GM19239 (cell line): ENCODE measurements at regions not wholly inside any gene's neighbourhood (a gene's known extent, or its start where the extent isn't known, plus 50 kb on each side); places are given as distances from the start of the nearest gene placed in this dataset.
"Not testable (repeated sequence)": the region's sequence is repeated elsewhere in the genome, so short reads cannot be mapped to it uniquely, and the experiment has no call there.

Experiments used
- DNase-seq: peaks from one replicate; pipeline ENCODE4 v3.0.0; 2011; ENCODE audit warnings: low spot score; ENCODE audit not compliant: insufficient read length
- FAIRE-seq: peaks from 2 replicates; lab custom pipeline; 2011; peaks lifted over from hg19 to GRCh38; lab: Jason Lieb, UNC

DNA sequence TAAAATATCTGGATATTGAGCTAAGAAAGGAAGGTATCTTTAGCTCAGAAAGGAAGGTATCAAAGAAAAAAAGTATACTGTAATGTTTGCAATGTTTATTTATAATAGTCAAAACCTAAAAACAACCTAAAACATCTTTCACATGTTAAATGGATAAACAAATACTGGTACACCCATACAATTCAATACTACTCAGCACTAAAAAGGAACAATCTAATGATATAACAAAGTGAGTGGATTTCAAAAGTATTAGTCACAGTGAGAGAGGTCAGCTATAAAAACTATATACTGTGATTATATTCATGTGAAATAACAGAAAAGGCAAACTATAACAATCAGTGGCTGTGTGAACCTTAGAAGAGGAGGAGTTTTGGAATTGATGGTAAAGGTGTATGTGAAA is 455.0 kb upstream of the FTMT start:
- FAIRE-seq (no peak), DNase-seq (no peak)

GRCh38 chr5:121399879-121400278 is 451.8 kb upstream of the FTMT start:
- no peak for DNase-seq
- FAIRE-seq, result no peak

DNA sequence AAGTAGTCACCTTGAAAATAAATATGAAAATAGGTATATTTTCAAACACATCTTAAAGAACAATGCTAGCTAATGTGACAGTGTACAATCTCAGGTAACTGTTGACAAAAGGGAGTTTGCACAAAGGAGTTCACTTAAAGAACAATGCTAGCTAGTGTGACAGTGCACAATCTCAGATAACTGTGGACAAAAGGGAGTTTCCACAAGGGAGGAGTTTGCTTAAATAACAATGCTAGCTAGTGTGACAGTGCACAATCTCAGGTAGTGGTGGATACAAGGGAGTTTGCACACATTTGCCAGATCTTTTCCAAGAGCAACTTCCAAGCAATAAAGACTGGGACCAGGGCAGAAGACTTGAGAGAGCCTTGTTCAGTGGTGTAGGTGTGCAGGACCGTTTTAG is 442.9 kb upstream of the FTMT start:
- no peak for FAIRE-seq

DNA sequence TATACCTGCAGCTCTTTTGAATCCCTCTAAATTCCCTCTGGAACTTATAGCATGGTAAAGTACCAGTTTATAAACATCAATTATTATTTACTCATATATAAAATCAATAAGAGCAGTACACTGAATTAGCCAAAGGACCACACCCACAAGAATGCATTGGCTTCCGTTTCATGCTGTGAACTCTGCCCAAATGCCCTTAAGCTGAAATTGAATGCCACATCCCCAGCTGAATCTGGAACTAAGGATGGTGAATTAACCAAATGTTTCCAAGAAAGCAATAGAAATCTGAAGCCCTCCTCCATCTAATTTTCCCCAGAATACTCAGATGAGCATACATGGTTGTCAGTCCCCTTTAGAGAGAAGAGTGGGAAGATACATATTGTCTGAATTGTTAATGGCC is 436.4 kb upstream of the FTMT start:
- DNase-seq (no peak), FAIRE-seq (no peak)

More for the DNA sequence above, 442.9 kb upstream of the FTMT start:
- no peak for DNase-seq

GRCh38 chr5:121421646-121422045 is 430.0 kb upstream of the FTMT start:
- FAIRE-seq (no peak), DNase-seq (no peak)

DNA sequence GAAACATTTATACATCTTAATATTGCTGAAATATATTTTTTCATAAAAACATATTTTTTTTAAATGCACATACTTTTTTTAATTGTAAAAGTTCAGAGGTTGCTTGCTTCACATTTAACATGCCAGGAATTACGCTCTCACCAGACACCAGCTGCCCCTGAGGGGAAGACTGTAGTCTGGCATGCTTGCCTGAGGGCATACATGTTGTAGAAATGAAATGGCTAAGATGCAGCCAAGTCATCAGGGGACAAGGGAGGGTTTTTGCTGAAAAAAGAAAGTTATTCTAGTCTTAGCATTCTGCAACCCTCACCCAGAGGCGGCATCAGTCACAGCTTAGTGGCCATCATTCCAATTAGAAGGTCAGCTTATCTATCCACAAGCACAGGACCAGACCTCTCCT is 426.7 kb upstream of the FTMT start:
- DNase-seq, result no peak
- FAIRE-seq, result no peak

GRCh38 chr5:121426153-121426552 is 425.5 kb upstream of the FTMT start:
- FAIRE-seq (no peak), DNase-seq (no peak)

DNA sequence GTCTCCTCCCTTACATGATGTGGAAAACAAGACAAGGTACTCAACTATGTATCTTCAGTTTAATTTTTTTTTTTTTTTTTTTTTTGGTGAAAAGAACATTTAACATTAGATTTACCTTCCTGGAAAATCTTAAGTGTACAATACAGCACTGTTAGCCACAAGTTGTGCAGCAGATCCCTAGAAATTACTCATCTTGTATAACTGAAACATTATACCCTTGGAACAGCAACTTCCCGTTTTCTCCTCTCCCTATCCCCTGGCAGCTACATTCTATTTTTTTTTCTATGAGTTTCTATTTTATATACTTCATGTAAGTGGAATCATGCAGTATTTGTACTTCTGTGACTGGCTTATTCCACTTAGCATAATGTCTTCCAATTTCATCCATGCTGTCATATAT is 421.9 kb upstream of the FTMT start:
- FAIRE-seq (no peak), DNase-seq (no peak)

GRCh38 chr5:121430538-121430937 is 421.1 kb upstream of the FTMT start:
- no peak for DNase-seq
- FAIRE-seq, result no peak

DNA sequence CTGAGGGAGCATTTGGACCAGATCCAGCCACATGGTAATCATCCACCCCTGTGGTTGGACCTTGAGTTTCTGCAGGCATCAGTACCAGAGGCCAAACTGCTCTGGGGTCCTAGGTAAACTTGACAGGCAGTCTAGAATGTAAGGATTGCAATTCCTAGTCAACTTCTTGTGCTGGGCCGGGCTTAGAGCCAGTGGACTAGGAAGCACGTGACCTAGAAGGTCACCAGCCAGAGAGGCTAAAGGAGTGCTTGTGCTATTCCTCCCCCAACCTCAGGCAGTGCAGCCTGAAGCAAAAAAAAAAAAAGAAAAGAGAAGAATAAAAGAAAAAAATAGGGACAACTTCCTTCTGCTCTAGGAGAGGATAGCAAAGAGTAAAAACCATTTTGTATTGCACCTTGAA is 406.2 kb upstream of the FTMT start:
- DNase-seq, result no peak
- no peak for FAIRE-seq

GRCh38 chr5:121462441-121462840 is 389.2 kb upstream of the FTMT start:
- DNase-seq (no peak), FAIRE-seq (no peak)

- not testable (repeated sequence) for FAIRE-seq, DNase-seq
These were observed 380.5 kb upstream of the FTMT start for GRCh38 chr5:121471222-121471621.

GRCh38 chr5:121478636-121479035 is 373.0 kb upstream of the FTMT start:
- no peak for DNase-seq
- FAIRE-seq, result no peak

GRCh38 chr5:121479337-121479736 is 372.3 kb upstream of the FTMT start:
- no peak for FAIRE-seq
- DNase-seq, result no peak

GRCh38 chr5:121485281-121485680 is 366.4 kb upstream of the FTMT start:
- no peak for DNase-seq
- FAIRE-seq, result no peak

DNA sequence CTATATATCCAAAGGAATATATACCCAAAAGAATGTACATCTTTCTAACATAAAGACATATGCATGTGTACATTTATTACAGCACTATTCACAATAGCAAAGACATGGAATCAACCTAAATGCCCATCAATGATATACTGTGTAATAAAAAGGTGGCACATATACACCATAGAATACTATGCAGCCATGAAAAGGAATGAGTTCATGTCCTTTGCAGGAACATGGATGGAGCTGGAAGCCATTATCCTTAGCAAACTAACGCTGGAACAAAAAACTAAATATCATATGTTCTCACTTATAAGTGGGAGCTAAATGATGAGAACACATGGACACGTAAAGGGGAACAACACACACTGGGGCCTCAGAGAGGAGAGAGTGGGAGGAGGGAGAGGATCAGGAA is 365.7 kb upstream of the FTMT start:
- not testable (repeated sequence) for FAIRE-seq, DNase-seq

- DNase-seq (no peak), FAIRE-seq (no peak)
These were observed 361.7 kb upstream of the FTMT start for GRCh38 chr5:121489972-121490371.

DNA sequence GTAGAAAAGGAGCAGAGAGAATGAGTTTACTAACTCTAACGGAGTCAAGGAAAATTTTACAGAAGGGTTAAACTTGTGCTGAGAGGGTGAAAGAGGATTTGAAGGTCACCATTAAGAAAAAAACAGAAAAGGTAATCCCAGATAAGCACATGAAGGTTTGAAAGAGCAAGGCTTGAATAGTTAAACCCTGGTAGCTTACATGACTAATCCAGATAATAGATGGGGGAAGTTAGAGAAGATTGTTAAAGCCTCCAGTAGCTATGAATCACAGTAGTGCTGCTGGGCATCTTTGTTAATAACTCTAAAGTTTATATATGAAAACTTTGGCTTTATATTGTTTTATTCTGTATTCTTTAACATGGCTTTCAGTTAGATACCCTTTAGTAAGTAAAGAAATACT is 354.5 kb upstream of the FTMT start:
- FAIRE-seq, result no peak
- DNase-seq, result no peak

GRCh38 chr5:121500310-121500709 is 351.4 kb upstream of the FTMT start:
- no peak for DNase-seq
- FAIRE-seq, result no peak

DNA sequence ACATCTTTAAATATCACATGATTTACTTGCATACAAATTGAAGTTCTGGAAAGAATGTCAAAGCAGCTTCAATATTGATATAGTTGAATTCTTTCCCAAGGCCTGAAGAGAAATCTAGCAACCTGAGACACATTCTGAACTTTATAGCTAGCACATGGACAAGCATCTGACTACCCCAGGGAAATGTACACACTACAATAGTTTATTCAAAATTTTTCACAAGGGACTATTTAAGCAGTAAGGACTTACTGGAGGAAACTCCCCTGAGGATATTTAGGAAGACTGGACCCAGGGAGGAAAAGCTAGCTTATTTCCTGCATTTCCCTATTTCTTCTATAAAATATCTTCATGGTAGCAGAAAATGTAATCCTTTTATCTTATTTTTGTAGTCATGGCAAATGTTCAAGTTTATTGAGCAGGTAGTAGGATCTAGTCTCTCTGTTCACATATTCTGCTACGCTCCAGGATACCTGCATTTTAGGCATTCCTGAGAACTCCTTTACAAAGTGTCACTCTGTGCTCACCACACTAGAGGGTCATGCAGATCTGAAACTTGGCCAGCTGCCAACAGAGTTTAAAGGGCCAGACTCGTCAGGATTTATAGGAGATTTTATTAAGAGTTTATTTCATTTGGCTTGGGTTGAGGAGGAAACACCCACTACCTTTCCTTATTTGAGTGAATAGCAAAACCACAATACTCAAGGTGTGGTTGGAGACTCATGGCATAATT is 348.4 kb upstream of the FTMT start:
- FAIRE-seq, result no peak

GRCh38 chr5:121516997-121517396 is 334.7 kb upstream of the FTMT start:
- FAIRE-seq (no peak), DNase-seq (no peak)

More for the DNA sequence above, 348.4 kb upstream of the FTMT start:
- DNase-seq, result no peak

GRCh38 chr5:121525706-121526105 is 326.0 kb upstream of the FTMT start:
- FAIRE-seq, result no peak

More at GRCh38 chr5:121525706-121526105, 326.0 kb upstream of the FTMT start:
- no peak for DNase-seq
